HK-2 (cell line): ENCODE measurements at regions not wholly inside any gene's neighbourhood (a gene's known extent, or its start where the extent isn't known, plus 50 kb on each side); places are given as distances from the start of the nearest gene placed in this dataset.

ENCODE experiments used
- DNase-seq: peaks from one replicate; pipeline ENCODE4 v3.0.0-alpha.2; 2018; ENCODE audit not compliant: unreplicated experiment

DNA sequence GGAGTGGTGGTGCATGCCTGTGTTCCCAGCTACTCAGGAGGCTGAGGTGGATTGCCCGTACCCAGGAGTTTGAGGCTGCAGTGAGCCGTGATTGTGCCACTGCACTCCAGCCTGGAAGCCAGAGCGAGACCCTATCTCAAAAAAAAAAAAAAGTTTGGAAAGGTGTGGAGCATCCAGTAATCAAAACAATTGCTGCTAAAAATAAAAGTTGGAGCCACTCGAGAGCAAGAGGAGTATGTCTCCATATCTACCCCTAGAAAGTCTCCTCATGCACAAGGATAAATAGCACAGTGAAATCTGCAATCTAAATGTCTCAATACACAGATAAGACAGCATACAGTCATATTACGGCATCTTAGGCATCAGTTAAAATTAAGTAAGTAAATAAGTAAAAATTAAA, 81.5 kb upstream of the NEBL start:
- no peak for DNase-seq

- DNase-seq = no peak
Observed at GRCh38 chr10:20977300-20977699, 80.2 kb upstream of the NEBL start.

DNA sequence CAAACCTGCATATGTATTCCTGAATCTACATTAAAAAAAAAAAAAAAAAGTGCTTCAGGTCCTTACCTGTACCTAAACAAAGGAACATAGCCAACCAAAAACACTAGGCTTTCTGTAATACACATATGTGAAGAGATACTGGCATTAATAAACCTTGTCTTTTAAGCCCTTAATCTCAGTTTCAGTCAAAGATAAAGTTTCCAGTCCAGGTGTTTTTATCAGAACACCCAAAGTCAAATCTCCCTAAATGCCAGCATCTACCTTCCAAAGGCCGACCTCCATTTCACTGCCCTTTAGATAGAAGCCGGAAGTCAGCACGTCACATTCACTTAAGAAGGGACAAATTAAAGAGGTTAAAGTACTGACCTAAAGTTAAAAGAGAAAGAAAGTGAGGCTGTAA, 79.8 kb upstream of the NEBL start:
- DNase-seq = no peak

DNA sequence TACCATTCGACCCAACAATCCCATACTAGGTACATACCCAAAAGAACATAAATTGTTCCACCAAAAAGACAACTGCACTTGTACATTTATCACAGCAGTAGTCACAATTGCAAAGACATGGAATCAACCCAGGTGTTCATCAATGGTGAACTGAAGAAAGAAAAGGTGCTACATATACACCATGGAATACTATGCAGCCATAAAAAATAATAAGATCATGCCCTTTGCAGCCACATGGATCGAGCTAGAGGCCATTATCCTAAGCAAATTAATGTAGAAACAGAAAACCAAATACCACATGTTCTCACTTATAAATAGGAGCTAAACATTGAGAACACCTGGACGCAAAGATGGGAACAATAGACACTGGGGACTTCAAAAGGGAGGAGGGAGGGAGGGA, 79.3 kb upstream of the NEBL start:
- DNase-seq = no peak

GRCh38 chr10:20975236-20975635, 78.1 kb upstream of the NEBL start:
- DNase-seq = no peak

DNA sequence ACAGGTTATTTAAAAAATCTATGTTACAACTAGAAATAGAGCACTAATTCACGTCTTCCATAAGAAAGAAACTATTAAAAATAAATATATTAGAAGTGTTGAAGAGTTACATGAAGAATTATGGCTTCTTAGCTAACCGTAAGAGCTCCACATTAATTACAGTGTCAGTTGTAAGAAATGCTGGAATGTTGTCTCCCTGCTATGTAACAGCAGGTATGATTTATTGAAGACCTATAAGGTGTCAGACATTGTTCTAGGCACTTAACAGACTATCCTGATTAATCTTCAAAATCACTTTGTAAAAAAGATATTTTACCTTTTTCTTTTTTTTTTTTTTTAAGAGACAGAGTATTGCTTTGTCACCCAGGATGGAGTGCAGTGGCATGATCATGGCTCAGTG, 75.8 kb upstream of the NEBL start:
- no peak for DNase-seq

GRCh38 chr10:20971901-20972300, 74.8 kb upstream of the NEBL start:
- no peak for DNase-seq

GRCh38 chr10:20970708-20971107, 73.6 kb upstream of the NEBL start:
- DNase-seq = no peak

GRCh38 chr10:20970044-20970443, 72.9 kb upstream of the NEBL start:
- no peak for DNase-seq

GRCh38 chr10:20966426-20966825, 69.3 kb upstream of the NEBL start:
- DNase-seq = no peak

DNA sequence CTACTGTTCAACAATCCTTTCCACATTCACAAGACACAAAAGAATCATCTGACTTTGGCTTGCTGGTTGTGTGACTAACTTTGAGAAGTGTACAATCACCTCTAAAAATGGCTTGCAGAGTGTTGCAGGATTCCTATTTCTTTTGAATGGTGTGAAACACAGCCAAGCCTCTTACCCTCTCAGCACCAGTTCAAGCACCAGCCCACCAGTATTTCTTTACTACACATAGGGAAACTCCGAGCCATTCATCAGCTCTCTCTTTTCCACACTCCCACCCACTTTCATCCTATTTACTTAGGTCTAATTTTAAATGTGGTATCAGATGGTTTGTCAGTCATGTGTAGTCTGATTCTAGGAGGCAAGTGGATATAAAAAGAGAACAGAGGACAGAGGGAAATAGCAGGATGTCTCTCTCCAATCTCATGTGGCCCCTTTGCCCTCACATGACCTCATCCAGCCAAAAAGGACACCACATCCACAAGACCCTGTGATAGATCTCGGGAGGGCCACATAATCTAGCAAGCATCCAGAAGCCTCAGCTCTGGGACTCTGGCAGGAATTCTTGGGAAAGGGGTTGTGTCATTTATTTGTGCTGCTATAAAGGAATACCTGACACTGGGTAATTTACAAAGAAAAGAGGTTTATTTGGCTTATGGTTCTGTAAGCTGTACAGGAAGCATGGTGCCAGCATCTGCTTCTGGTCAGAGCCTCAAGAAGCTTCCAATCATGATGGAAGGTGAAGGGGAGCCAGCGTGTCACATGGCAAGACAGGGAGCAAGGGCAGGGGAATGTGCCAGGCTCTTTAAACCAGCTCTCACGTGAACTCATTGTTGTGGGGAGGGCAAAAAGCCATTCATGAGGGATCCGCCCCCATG, 66.8 kb upstream of the NEBL start:
- no peak for DNase-seq

GRCh38 chr10:20963056-20963455, 65.9 kb upstream of the NEBL start:
- no peak for DNase-seq

GRCh38 chr10:20962165-20962564, 65.1 kb upstream of the NEBL start:
- DNase-seq = no peak

DNA sequence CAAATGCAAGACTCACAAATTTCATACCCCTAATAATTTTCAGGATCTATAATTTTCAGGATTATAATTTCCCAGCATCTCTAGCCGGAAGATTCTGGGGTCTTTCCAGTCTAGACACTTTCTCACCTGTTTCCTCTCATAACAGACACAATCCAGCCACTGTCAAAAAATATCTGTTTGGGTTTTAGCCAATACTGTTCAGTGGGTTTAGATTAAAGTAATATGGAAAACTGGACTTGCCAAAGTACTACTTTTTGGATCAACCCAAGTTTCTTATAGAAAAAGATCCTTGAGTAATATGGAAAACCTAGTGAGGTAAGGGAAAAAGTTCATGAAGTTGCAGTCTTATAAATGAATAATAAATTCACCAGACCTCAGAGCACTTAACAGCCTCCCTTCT, 62.1 kb upstream of the NEBL start:
- DNase-seq = no peak

- no peak for DNase-seq
Observed at GRCh38 chr10:20958764-20959163, 61.7 kb upstream of the NEBL start.

DNA sequence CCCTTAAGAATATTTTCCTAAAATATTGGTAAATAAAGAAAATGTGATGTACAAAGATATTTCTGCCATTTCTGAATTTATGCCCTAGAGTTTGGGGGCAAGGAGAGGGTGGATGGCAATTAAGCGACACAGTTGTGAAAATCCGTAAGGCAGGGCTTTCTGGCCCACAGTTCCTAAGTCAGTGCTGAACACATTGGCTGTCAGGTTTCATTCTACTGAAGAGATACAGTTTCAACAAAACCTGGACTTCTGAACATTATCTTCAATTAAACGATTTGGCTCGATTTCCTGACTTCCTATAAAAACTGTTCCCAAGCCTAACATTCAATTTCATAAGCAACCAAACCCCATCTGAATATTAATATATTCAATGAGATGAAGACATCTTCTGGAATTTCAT, 61.1 kb upstream of the NEBL start:
- DNase-seq = no peak

DNA sequence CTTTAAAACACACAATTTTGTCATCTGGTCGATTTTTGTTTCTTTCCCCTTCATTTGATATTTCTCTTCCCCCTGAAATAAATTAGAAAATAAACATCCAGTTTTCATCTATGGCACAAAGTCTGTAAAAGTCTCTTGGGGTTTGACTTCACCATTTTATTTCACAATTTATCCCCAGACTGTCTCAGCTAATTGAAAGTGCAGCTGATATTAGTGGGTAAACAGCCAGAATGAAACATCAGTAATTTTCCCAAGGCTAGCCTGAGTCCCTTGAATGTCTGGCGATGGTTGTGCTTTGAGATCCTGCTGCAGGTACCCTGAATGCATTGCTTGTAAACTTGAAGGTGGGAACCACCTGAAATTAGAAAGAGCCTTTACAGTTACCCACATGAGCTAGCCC, 60.6 kb upstream of the NEBL start:
- no peak for DNase-seq

GRCh38 chr10:20956843-20957242, 59.7 kb upstream of the NEBL start:
- DNase-seq = no peak

GRCh38 chr10:20955355-20955893, 58.3 kb upstream of the NEBL start:
- DNase-seq = no peak

GRCh38 chr10:20954519-20954918, 57.4 kb upstream of the NEBL start:
- no peak for DNase-seq

DNA sequence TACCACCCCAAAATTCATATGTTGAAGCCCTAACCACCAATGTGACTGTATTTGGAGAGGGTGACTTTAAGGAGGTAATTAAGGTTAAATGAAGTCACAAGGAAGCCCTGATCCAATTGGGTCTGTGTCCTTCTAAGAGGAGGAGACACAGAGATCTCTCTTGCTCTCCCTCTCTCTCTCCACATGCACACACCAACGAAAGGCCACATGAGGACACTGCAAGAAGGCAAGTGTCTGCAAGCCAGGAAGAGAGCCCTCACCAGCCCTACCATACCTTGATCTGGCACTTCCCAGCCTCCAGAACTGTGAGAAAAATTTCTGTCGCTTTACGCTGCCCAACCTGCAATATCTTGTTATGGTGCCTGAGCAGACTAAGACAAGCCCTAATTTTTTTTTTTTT, 56.0 kb upstream of the NEBL start:
- DNase-seq = no peak

DNA sequence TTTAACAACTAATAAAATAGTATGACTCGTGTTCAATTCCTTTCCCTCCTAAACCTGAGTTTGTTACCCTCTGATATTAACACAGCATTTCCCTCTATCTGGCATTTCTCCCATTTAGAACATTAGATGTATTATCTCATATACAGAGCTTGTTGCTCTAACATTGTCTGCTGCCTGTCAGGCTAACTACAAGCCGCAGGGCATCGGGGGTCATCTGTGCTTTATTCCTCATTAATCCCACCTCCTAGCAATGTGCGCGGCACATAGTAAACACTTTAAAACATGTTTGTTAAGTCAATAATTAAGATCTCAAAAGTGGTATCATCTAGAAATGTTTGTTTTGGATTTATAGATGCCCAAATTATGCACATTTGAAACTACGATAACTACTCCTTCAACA, 52.9 kb upstream of the NEBL start:
- DNase-seq = no peak

GRCh38 chr10:20948686-20949327, 51.7 kb upstream of the NEBL start:
- DNase-seq = no peak
